ENCODE measurements at regions not wholly inside any gene's neighbourhood (a gene's known extent, or its start where the extent isn't known, plus 50 kb on each side); places are given as distances from the start of the nearest gene placed in this dataset.
"Not testable (repeated sequence)": the region's sequence is repeated elsewhere in the genome, so short reads cannot be mapped to it uniquely, and the experiment has no call there.

- Histone ChIP-seq H3K9me3 (ENCODE audit: insufficient read depth, low read length) (peaks cover 15% of the 10 kb centered on the region), H3K9ac (ENCODE audit: insufficient read length, low read depth) (no peak overlapping the region), H3K4me1 (ENCODE audit: insufficient read depth, insufficient read length) (no peaks in the 10 kb centered on the region), H3K27me3 (ENCODE audit: insufficient read depth, insufficient read length) (no peaks in the 10 kb centered on the region), H3K36me3 (ENCODE audit: insufficient read depth, insufficient read length, low read length) (no peaks in the 10 kb centered on the region), H3K4me3 (ENCODE audit: insufficient read length, low read depth) (no peak overlapping the region)
- no peak for TF ChIP-seq YY1 (IDR thresholded peaks at IDR 0.05; ENCODE audit: insufficient read depth, insufficient read length)
- no peak for TF ChIP-seq ZNF274 (IDR thresholded peaks at IDR 0.05; ENCODE audit: low read depth, low read length)
- no peak for TF ChIP-seq SUZ12 (IDR thresholded peaks at IDR 0.05; ENCODE audit: extremely low read depth, insufficient read depth, insufficient read length)
- DNase-seq (ENCODE audit: low read depth, low spot score), result no peak
Measured at GRCh38 chr2:105669384-105669891, 75.3 kb upstream of the NCK2 start.

GRCh38 chr2:105665480-105665879 is 79.2 kb upstream of the NCK2 start:
- no peak overlapping the region for H3K9ac ChIP-seq (ENCODE audit: insufficient read length, low read depth)
- no peaks in the 10 kb centered on the region for H3K4me1 ChIP-seq (ENCODE audit: insufficient read depth, insufficient read length)
- no peak for TF ChIP-seq YY1 (IDR thresholded peaks at IDR 0.05; ENCODE audit: insufficient read depth, insufficient read length)
- no peak for TF ChIP-seq SUZ12 (IDR thresholded peaks at IDR 0.05; ENCODE audit: extremely low read depth, insufficient read depth, insufficient read length)
- TF ChIP-seq ZNF274 (IDR thresholded peaks at IDR 0.05; ENCODE audit: low read depth, low read length), result no peak
- H3K9me3 ChIP-seq (ENCODE audit: insufficient read depth, low read length), result peaks cover 15% of the 10 kb centered on the region
- H3K27me3 ChIP-seq (ENCODE audit: insufficient read depth, insufficient read length), result no peaks in the 10 kb centered on the region
- no peaks in the 10 kb centered on the region for H3K36me3 ChIP-seq (ENCODE audit: insufficient read depth, insufficient read length, low read length)
- no peak overlapping the region for H3K4me3 ChIP-seq (ENCODE audit: insufficient read length, low read depth)
- DNase-seq (ENCODE audit: low read depth, low spot score), result no peak

GRCh38 chr2:105660489-105660888 is 84.2 kb upstream of the NCK2 start:
- Histone ChIP-seq H3K27me3 (ENCODE audit: insufficient read depth, insufficient read length) (no peaks in the 10 kb centered on the region), H3K9ac (ENCODE audit: insufficient read length, low read depth) (no peak overlapping the region), H3K36me3 (ENCODE audit: insufficient read depth, insufficient read length, low read length) (no peaks in the 10 kb centered on the region), H3K4me1 (ENCODE audit: insufficient read depth, insufficient read length) (no peaks in the 10 kb centered on the region), H3K4me3 (ENCODE audit: insufficient read length, low read depth) (no peak overlapping the region), H3K9me3 (ENCODE audit: insufficient read depth, low read length) (peaks cover 8% of the 10 kb centered on the region)
- DNase-seq (ENCODE audit: low read depth, low spot score), result no peak
- TF ChIP-seq ZNF274 (IDR thresholded peaks at IDR 0.05; ENCODE audit: low read depth, low read length), result no peak
- TF ChIP-seq YY1 (IDR thresholded peaks at IDR 0.05; ENCODE audit: insufficient read depth, insufficient read length), result no peak
- no peak for TF ChIP-seq SUZ12 (IDR thresholded peaks at IDR 0.05; ENCODE audit: extremely low read depth, insufficient read depth, insufficient read length)

- H3K36me3 ChIP-seq (ENCODE audit: insufficient read depth, insufficient read length, low read length); H3K27me3 ChIP-seq (ENCODE audit: insufficient read depth, insufficient read length); H3K4me1 ChIP-seq (ENCODE audit: insufficient read depth, insufficient read length); H3K9me3 ChIP-seq (ENCODE audit: insufficient read depth, low read length); H3K9ac ChIP-seq (ENCODE audit: insufficient read length, low read depth); H3K4me3 ChIP-seq (ENCODE audit: insufficient read length, low read depth); DNase-seq (ENCODE audit: low read depth, low spot score): not testable (repeated sequence)
Measured at GRCh38 chr2:105655723-105656606, 88.7 kb upstream of the NCK2 start.

GRCh38 chr2:105655244-105655643 is 89.5 kb upstream of the NCK2 start:
- TF ChIP-seq YY1 (IDR thresholded peaks at IDR 0.05; ENCODE audit: insufficient read depth, insufficient read length), result no peak
- TF ChIP-seq ZNF274 (IDR thresholded peaks at IDR 0.05; ENCODE audit: low read depth, low read length), result no peak
- no peak for TF ChIP-seq SUZ12 (IDR thresholded peaks at IDR 0.05; ENCODE audit: extremely low read depth, insufficient read depth, insufficient read length)
- Histone ChIP-seq H3K36me3 (ENCODE audit: insufficient read depth, insufficient read length, low read length) (no peaks in the 10 kb centered on the region), H3K27me3 (ENCODE audit: insufficient read depth, insufficient read length) (no peaks in the 10 kb centered on the region), H3K4me3 (ENCODE audit: insufficient read length, low read depth) (no peak overlapping the region), H3K4me1 (ENCODE audit: insufficient read depth, insufficient read length) (no peaks in the 10 kb centered on the region), H3K9ac (ENCODE audit: insufficient read length, low read depth) (no peak overlapping the region), H3K9me3 (ENCODE audit: insufficient read depth, low read length) (no peaks in the 10 kb centered on the region)
- no peak for DNase-seq (ENCODE audit: low read depth, low spot score)

GRCh38 chr2:105654474-105655004 is 90.2 kb upstream of the NCK2 start:
- Histone ChIP-seq H3K9me3 (ENCODE audit: insufficient read depth, low read length) (no peaks in the 10 kb centered on the region), H3K4me3 (ENCODE audit: insufficient read length, low read depth) (no peak overlapping the region), H3K9ac (ENCODE audit: insufficient read length, low read depth) (no peak overlapping the region), H3K27me3 (ENCODE audit: insufficient read depth, insufficient read length) (no peaks in the 10 kb centered on the region), H3K36me3 (ENCODE audit: insufficient read depth, insufficient read length, low read length) (no peaks in the 10 kb centered on the region), H3K4me1 (ENCODE audit: insufficient read depth, insufficient read length) (no peaks in the 10 kb centered on the region)
- TF ChIP-seq YY1 (IDR thresholded peaks at IDR 0.05; ENCODE audit: insufficient read depth, insufficient read length) (no peak), ZNF274 (IDR thresholded peaks at IDR 0.05; ENCODE audit: low read depth, low read length) (no peak), SUZ12 (IDR thresholded peaks at IDR 0.05; ENCODE audit: extremely low read depth, insufficient read depth, insufficient read length) (no peak)
- no peak for DNase-seq (ENCODE audit: low read depth, low spot score)

- no peak for DNase-seq (ENCODE audit: low read depth, low spot score)
- H3K4me1 ChIP-seq (ENCODE audit: insufficient read depth, insufficient read length), result no peaks in the 10 kb centered on the region
- no peaks in the 10 kb centered on the region for H3K27me3 ChIP-seq (ENCODE audit: insufficient read depth, insufficient read length)
- no peaks in the 10 kb centered on the region for H3K36me3 ChIP-seq (ENCODE audit: insufficient read depth, insufficient read length, low read length)
- no peak overlapping the region for H3K9ac ChIP-seq (ENCODE audit: insufficient read length, low read depth)
- no peak for TF ChIP-seq YY1 (IDR thresholded peaks at IDR 0.05; ENCODE audit: insufficient read depth, insufficient read length)
- no peak for TF ChIP-seq ZNF274 (IDR thresholded peaks at IDR 0.05; ENCODE audit: low read depth, low read length)
- no peak for TF ChIP-seq SUZ12 (IDR thresholded peaks at IDR 0.05; ENCODE audit: extremely low read depth, insufficient read depth, insufficient read length)
- H3K4me3 ChIP-seq (ENCODE audit: insufficient read length, low read depth), result no peak overlapping the region
- H3K9me3 ChIP-seq (ENCODE audit: insufficient read depth, low read length), result no peaks in the 10 kb centered on the region
Measured at GRCh38 chr2:105653302-105653701, 91.4 kb upstream of the NCK2 start.

All from NT2/D1 (cell line).